ENCODE measurements at regions not wholly inside any gene's neighbourhood (a gene's known extent, or its start where the extent isn't known, plus 50 kb on each side); places are given as distances from the start of the nearest gene placed in this dataset.

GRCh38 chr4:13893211-13893610, 265.7 kb upstream of the BOD1L1 start (continued):
- TF ChIP-seq, protein P1, sequence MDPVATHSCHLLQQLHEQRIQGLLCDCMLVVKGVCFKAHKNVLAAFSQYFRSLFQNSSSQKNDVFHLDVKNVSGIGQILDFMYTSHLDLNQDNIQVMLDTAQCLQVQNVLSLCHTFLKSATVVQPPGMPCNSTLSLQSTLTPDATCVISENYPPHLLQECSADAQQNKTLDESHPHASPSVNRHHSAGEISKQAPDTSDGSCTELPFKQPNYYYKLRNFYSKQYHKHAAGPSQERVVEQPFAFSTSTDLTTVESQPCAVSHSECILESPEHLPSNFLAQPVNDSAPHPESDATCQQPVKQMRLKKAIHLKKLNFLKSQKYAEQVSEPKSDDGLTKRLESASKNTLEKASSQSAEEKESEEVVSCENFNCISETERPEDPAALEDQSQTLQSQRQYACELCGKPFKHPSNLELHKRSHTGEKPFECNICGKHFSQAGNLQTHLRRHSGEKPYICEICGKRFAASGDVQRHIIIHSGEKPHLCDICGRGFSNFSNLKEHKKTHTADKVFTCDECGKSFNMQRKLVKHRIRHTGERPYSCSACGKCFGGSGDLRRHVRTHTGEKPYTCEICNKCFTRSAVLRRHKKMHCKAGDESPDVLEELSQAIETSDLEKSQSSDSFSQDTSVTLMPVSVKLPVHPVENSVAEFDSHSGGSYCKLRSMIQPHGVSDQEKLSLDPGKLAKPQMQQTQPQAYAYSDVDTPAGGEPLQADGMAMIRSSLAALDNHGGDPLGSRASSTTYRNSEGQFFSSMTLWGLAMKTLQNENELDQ (tag by site-specific recombination; IDR thresholded peaks at IDR 0.05; ENCODE audit: low read depth), result no peak
- TF ChIP-seq PBX3 (CRISPR knock-in tag; IDR thresholded peaks at IDR 0.05) (no peak), ZNF140 (tag by site-specific recombination; IDR thresholded peaks at IDR 0.05) (no peak), ZBTB7A (tag by site-specific recombination; IDR thresholded peaks at IDR 0.05; ENCODE audit: low read depth) (no peak), ZNF2 (tag by site-specific recombination; IDR thresholded peaks at IDR 0.05) (no peak), ZNF776 (tag by site-specific recombination; IDR thresholded peaks at IDR 0.05; ENCODE audit: borderline replicate concordance) (no peak), ZNF624 (tag by site-specific recombination; IDR thresholded peaks at IDR 0.05) (no peak)

DNA sequence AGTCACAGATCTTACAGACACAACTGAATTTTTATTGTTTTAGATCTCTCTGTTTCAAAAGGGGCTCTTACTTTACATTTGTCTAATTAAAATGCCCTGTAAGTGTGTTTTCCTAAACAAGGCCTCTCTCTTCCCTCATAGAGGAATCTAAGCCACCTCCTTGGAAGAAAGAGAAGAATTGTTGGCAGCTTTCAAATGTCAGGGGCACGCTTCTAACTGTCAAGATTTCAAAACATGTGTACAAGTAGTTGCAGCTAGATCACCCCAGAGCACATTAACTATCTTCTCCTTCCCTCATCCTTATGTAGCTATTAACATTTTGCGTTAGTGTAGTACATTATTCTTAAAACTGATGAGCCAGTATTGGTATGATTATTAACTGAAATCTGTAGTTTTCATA, 266.5 kb upstream of the BOD1L1 start:
- TF ChIP-seq ZNF266 (tag by site-specific recombination; IDR thresholded peaks at IDR 0.05; ENCODE audit: low read depth) (no peak), SCRT1 (tag by site-specific recombination; IDR thresholded peaks at IDR 0.05; ENCODE audit: borderline replicate concordance) (no peak), ZFHX2 (tag by site-specific recombination; conservative IDR thresholded peaks at IDR 0.05) (no peak), ZNF843 (tag by site-specific recombination; IDR thresholded peaks at IDR 0.05) (no peak), BCL11B (tag by site-specific recombination; IDR thresholded peaks at IDR 0.05; ENCODE audit: low read depth) (no peak), ZNF664 (tag by site-specific recombination; IDR thresholded peaks at IDR 0.05) (no peak), ZNF747 (tag by site-specific recombination; IDR thresholded peaks at IDR 0.05) (no peak)
- TF ChIP-seq, protein P2, sequence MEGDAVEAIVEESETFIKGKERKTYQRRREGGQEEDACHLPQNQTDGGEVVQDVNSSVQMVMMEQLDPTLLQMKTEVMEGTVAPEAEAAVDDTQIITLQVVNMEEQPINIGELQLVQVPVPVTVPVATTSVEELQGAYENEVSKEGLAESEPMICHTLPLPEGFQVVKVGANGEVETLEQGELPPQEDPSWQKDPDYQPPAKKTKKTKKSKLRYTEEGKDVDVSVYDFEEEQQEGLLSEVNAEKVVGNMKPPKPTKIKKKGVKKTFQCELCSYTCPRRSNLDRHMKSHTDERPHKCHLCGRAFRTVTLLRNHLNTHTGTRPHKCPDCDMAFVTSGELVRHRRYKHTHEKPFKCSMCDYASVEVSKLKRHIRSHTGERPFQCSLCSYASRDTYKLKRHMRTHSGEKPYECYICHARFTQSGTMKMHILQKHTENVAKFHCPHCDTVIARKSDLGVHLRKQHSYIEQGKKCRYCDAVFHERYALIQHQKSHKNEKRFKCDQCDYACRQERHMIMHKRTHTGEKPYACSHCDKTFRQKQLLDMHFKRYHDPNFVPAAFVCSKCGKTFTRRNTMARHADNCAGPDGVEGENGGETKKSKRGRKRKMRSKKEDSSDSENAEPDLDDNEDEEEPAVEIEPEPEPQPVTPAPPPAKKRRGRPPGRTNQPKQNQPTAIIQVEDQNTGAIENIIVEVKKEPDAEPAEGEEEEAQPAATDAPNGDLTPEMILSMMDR (tag by site-specific recombination; IDR thresholded peaks at IDR 0.05), result no peak
- TF ChIP-seq, protein P3, sequence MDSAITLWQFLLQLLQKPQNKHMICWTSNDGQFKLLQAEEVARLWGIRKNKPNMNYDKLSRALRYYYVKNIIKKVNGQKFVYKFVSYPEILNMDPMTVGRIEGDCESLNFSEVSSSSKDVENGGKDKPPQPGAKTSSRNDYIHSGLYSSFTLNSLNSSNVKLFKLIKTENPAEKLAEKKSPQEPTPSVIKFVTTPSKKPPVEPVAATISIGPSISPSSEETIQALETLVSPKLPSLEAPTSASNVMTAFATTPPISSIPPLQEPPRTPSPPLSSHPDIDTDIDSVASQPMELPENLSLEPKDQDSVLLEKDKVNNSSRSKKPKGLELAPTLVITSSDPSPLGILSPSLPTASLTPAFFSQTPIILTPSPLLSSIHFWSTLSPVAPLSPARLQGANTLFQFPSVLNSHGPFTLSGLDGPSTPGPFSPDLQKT (IDR thresholded peaks at IDR 0.05; ENCODE audit: borderline replicate concordance, low read depth, low read length), result no peak
- no peaks in the 10 kb centered on the region for H3K9me3 ChIP-seq (ENCODE audit: control insufficient read depth, insufficient read depth, low read depth, low read length)
- no peak overlapping the region for H3K27ac ChIP-seq (ENCODE audit: extremely low read depth, low read depth, low read length)
- no peaks in the 10 kb centered on the region for H3K36me3 ChIP-seq (ENCODE audit: control insufficient read depth in 2 of 2, insufficient read depth in 1 of 2, low read length in 2 of 2)
- ChIA-PET CTCF (interaction anchor here (0.5 kb wide), 1 partner anchor 1095 kb away, joined by 3 read pairs; no protein-coding TSS in a partner anchor), POLR2A (no interaction called here)
- H3K4me1 ChIP-seq (ENCODE audit: control insufficient read depth, insufficient read depth, low read length), result no peaks in the 10 kb centered on the region
- no peak overlapping the region for H3K4me3 ChIP-seq (ENCODE audit: low read depth, low read length)

DNA sequence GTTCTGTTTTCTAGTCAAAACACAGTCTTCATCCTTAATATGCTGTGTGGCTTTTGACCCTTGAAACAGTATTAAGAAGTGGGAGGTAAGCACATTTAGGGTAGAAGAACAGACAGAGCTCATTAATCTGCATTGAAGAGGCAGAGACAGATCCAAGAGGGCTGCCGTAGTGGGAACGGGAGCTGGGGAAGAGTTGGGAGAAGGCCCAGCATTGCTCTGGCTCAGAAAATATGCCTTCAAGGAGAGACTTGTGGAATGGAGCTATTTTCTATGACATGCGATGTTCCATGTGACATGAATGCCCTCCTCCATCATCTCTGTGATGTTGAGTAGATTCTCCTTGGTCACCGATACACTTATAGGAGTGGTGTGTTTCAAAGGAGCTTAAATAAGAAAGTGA, 273.3 kb upstream of the BOD1L1 start:
- CTCF ChIA-PET, result no interaction called here
- H3K4me1 ChIP-seq (ENCODE audit: control insufficient read depth, insufficient read depth, low read length), result no peaks in the 10 kb centered on the region
- TF ChIP-seq, protein P3 (IDR thresholded peaks at IDR 0.05; ENCODE audit: borderline replicate concordance, low read depth, low read length), result no peak
- TF ChIP-seq ZNF23 (tag by site-specific recombination; IDR thresholded peaks at IDR 0.05; ENCODE audit: borderline replicate concordance), result no peak
- TF ChIP-seq, protein P4, sequence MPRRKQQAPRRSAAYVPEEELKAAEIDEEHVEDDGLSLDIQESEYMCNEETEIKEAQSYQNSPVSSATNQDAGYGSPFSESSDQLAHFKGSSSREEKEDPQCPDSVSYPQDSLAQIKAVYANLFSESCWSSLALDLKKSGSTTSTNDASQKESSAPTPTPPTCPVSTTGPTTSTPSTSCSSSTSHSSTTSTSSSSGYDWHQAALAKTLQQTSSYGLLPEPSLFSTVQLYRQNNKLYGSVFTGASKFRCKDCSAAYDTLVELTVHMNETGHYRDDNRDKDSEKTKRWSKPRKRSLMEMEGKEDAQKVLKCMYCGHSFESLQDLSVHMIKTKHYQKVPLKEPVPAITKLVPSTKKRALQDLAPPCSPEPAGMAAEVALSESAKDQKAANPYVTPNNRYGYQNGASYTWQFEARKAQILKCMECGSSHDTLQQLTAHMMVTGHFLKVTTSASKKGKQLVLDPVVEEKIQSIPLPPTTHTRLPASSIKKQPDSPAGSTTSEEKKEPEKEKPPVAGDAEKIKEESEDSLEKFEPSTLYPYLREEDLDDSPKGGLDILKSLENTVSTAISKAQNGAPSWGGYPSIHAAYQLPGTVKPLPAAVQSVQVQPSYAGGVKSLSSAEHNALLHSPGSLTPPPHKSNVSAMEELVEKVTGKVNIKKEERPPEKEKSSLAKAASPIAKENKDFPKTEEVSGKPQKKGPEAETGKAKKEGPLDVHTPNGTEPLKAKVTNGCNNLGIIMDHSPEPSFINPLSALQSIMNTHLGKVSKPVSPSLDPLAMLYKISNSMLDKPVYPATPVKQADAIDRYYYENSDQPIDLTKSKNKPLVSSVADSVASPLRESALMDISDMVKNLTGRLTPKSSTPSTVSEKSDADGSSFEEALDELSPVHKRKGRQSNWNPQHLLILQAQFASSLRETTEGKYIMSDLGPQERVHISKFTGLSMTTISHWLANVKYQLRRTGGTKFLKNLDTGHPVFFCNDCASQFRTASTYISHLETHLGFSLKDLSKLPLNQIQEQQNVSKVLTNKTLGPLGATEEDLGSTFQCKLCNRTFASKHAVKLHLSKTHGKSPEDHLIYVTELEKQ (tag by site-specific recombination; IDR thresholded peaks at IDR 0.05; ENCODE audit: borderline replicate concordance), result no peak
- TF ChIP-seq ZNF571 (tag by site-specific recombination; IDR thresholded peaks at IDR 0.05), result no peak
- TF ChIP-seq ZXDB (tag by site-specific recombination; IDR thresholded peaks at IDR 0.05), result no peak

More for the DNA sequence above, 273.3 kb upstream of the BOD1L1 start:
- Histone ChIP-seq H3K36me3 (ENCODE audit: control insufficient read depth in 2 of 2, insufficient read depth in 1 of 2, low read length in 2 of 2) (no peaks in the 10 kb centered on the region), H3K27ac (ENCODE audit: extremely low read depth, low read depth, low read length) (no peak overlapping the region), H3K9me3 (ENCODE audit: control insufficient read depth, insufficient read depth, low read depth, low read length) (no peaks in the 10 kb centered on the region), H3K4me3 (ENCODE audit: low read depth, low read length) (no peak overlapping the region)
- POLR2A ChIA-PET, result no interaction called here

Data from HEK293 (cell line).